ENCODE measurements at regions not wholly inside any gene's neighbourhood (a gene's known extent, or its start where the extent isn't known, plus 50 kb on each side); places are given as distances from the start of the nearest gene placed in this dataset.

DNA sequence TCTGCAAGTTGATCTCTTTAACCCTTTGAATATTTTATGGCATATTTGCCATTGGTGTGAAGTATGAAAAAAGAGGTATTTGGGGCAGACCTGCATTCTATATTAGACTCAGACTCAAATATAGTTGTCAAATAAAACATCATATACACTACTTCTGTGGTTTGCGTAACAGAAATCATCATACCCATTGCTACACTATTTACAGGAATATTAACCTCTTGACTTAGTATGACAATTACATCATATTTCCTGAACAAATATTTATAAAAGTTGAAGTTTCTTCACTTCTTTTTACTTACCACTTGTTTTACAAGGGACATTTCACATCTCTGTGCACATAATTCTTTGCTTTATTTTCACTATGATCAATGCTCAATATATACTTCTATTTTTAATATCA is 206.0 kb downstream of the HAO1 start:
- no peaks in the 10 kb centered on the region for H3K36me3 ChIP-seq (ENCODE audit: control insufficient read depth, insufficient read depth, low read length)
- H2BK15ac ChIP-seq (ENCODE audit: low read depth, low read length), result no peak overlapping the region
- no peaks in the 10 kb centered on the region for H3K9me1 ChIP-seq (ENCODE audit: insufficient read depth, low read length)
- no peaks in the 10 kb centered on the region for H4K20me1 ChIP-seq (ENCODE audit: insufficient read depth, low read length)
- no peak overlapping the region for H2AFZ ChIP-seq (replicated peaks; ENCODE audit: low read length, poor library complexity)
- H3K79me1 ChIP-seq (ENCODE audit: low read depth in 1 of 2, low read length in 2 of 2), result no peaks in the 10 kb centered on the region
- no CpG with 5 or more reads among the region's 1 CpG for WGBS, 2 experiments (ENCODE audit: extremely low coverage in 2 of 2, insufficient read length in 1 of 2)
- H4K91ac ChIP-seq (ENCODE audit: insufficient read depth, low read depth, low read length), result no peak overlapping the region
- no peak overlapping the region for H3K14ac ChIP-seq (replicated peaks; ENCODE audit: low read depth, low read length)
- no peak overlapping the region for H3K27ac ChIP-seq (ENCODE audit: insufficient read depth, low read length)
- H3K18ac ChIP-seq (ENCODE audit: low read depth, low read length), result no peak overlapping the region
- H3K27me3 ChIP-seq (ENCODE audit: control insufficient read depth, insufficient read depth, low read length), result no peaks in the 10 kb centered on the region
- H2BK5ac ChIP-seq (ENCODE audit: low read depth, low read length, poor library complexity, severe bottlenecking), result no peak overlapping the region
- no peak overlapping the region for H4K5ac ChIP-seq (ENCODE audit: low read depth, low read length)
- H3K4me3 ChIP-seq (ENCODE audit: insufficient read depth, low read depth, low read length), result no peak overlapping the region
- DNase-seq, result no peak
- no peak overlapping the region for H2AK5ac ChIP-seq (ENCODE audit: low read depth, low read length)
- no peak overlapping the region for H2AK9ac ChIP-seq (replicated peaks; ENCODE audit: low read depth, low read length, poor library complexity)
- TF ChIP-seq MXI1 (IDR thresholded peaks at IDR 0.05; ENCODE audit: borderline replicate concordance, low read depth, low read length) (no peak), CHD1 (IDR thresholded peaks at IDR 0.05; ENCODE audit: low read depth, low read length) (no peak), POLR2A (IDR thresholded peaks at IDR 0.05; ENCODE audit: low read depth, low read length) (no peak), NFE2L2 (IDR thresholded peaks at IDR 0.05; ENCODE audit: low read depth, low read length) (no peak), FOS (IDR thresholded peaks at IDR 0.05; ENCODE audit: low read depth, low read length) (no peak), CEBPB (IDR thresholded peaks at IDR 0.05; ENCODE audit: low read depth, low read length) (no peak), MAZ (IDR thresholded peaks at IDR 0.05; ENCODE audit: borderline replicate concordance, low read depth, low read length) (no peak), SMC3 (IDR thresholded peaks at IDR 0.05; ENCODE audit: low read depth, low read length) (no peak), MAFK (IDR thresholded peaks at IDR 0.05; ENCODE audit: low read depth, low read length) (no peak), BHLHE40 (IDR thresholded peaks at IDR 0.05; ENCODE audit: low read depth, low read length) (no peak), RAD21 (IDR thresholded peaks at IDR 0.05; ENCODE audit: low read length) (no peak), RFX5 (IDR thresholded peaks at IDR 0.05; ENCODE audit: low read depth, low read length) (no peak), RCOR1 (IDR thresholded peaks at IDR 0.05; ENCODE audit: insufficient replicate concordance, low read length) (no peak)
- TF ChIP-seq, protein P1, sequence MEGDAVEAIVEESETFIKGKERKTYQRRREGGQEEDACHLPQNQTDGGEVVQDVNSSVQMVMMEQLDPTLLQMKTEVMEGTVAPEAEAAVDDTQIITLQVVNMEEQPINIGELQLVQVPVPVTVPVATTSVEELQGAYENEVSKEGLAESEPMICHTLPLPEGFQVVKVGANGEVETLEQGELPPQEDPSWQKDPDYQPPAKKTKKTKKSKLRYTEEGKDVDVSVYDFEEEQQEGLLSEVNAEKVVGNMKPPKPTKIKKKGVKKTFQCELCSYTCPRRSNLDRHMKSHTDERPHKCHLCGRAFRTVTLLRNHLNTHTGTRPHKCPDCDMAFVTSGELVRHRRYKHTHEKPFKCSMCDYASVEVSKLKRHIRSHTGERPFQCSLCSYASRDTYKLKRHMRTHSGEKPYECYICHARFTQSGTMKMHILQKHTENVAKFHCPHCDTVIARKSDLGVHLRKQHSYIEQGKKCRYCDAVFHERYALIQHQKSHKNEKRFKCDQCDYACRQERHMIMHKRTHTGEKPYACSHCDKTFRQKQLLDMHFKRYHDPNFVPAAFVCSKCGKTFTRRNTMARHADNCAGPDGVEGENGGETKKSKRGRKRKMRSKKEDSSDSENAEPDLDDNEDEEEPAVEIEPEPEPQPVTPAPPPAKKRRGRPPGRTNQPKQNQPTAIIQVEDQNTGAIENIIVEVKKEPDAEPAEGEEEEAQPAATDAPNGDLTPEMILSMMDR (conservative IDR thresholded peaks at IDR 0.05; ENCODE audit: low read depth, low read length), result no peak
- TF ChIP-seq, protein P2, sequence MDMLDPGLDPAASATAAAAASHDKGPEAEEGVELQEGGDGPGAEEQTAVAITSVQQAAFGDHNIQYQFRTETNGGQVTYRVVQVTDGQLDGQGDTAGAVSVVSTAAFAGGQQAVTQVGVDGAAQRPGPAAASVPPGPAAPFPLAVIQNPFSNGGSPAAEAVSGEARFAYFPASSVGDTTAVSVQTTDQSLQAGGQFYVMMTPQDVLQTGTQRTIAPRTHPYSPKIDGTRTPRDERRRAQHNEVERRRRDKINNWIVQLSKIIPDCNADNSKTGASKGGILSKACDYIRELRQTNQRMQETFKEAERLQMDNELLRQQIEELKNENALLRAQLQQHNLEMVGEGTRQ (IDR thresholded peaks at IDR 0.05; ENCODE audit: low read depth, low read length), result no peak
- TF ChIP-seq, protein P3, sequence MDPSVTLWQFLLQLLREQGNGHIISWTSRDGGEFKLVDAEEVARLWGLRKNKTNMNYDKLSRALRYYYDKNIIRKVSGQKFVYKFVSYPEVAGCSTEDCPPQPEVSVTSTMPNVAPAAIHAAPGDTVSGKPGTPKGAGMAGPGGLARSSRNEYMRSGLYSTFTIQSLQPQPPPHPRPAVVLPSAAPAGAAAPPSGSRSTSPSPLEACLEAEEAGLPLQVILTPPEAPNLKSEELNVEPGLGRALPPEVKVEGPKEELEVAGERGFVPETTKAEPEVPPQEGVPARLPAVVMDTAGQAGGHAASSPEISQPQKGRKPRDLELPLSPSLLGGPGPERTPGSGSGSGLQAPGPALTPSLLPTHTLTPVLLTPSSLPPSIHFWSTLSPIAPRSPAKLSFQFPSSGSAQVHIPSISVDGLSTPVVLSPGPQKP (IDR thresholded peaks at IDR 0.05; ENCODE audit: borderline replicate concordance, low read depth, low read length), result no peak
- no peak overlapping the region for H2BK20ac ChIP-seq (ENCODE audit: low read depth, low read length)
- H3K23ac ChIP-seq (ENCODE audit: low read depth, low read length), result no peak overlapping the region
- CTCF ChIA-PET, result no interaction called here
- H3K4me2 ChIP-seq (ENCODE audit: low read depth, low read length), result no peak overlapping the region
- H3K4me1 ChIP-seq (ENCODE audit: control insufficient read depth, insufficient read depth, low read length), result no peaks in the 10 kb centered on the region
- H3K9ac ChIP-seq (ENCODE audit: low read depth, low read length), result no peak overlapping the region
- H4K8ac ChIP-seq (ENCODE audit: low read depth in 2 of 2, low read length in 2 of 2), result no peak overlapping the region
- no peak overlapping the region for H3K56ac ChIP-seq (ENCODE audit: extremely low read depth, insufficient read depth, low read length)
- dilution Hi-C loops (cut with HindIII; ENCODE audit: low sequenced_read_pairs, unreplicated experiment), result no loop called here
- H2BK120ac ChIP-seq (ENCODE audit: low read depth, low read length), result no peak overlapping the region
- in situ Hi-C loops (cut with MboI; ENCODE audit: low sequenced_read_pairs), result no loop called here
- POLR2A ChIA-PET (ENCODE audit: unreplicated experiment), result no interaction called here
- no TSS peak for BruUV-seq (replicated peaks)
- H3K9me3 ChIP-seq (ENCODE audit: control insufficient read depth, insufficient read depth, low read length), result no peaks in the 10 kb centered on the region
- intact Hi-C loops (cut with micrococcal nuclease), result loop anchor here (2.0 kb wide), 1 partner anchor 43 kb away; no protein-coding TSS in a partner anchor
- no peak overlapping the region for H3K4ac ChIP-seq (ENCODE audit: low read depth, low read length)
- no peak for ATAC-seq (ENCODE audit: low read depth)
